Uterus (tissue), 3 donors: ENCODE measurements at regions not wholly inside any gene's neighbourhood (a gene's known extent, or its start where the extent isn't known, plus 50 kb on each side); places are given as distances from the start of the nearest gene placed in this dataset.

Source experiments
- DNase-seq, 2 donors: peaks; one replicate each; pipeline ENCODE4 v3.0.0-alpha.2; 2019 to 2020
- H3K27ac ChIP-seq, 2 donors: fragments of 200-600 bp; sonication (generic); 1 replicate in 1 of 2; 2 replicates in 1 of 2; pipeline ENCODE4 v1.5.1; 2016 to 2018
- H3K27me3 ChIP-seq, 2 donors: fragments of 200-600 bp; sonication (generic); one replicate each; pipeline ENCODE4 v1.5.1; 2018 to 2019; ENCODE audit warnings: control low read depth in 1 of 2
- H3K36me3 ChIP-seq, 2 donors: fragments of 200-600 bp; sonication (generic); one replicate each; pipeline ENCODE4 v1.5.1; 2019; ENCODE audit warnings: control low read depth in 1 of 2
- H3K4me1 ChIP-seq, 2 donors: fragments of 200-600 bp; sonication (generic); one replicate each; pipeline ENCODE4 v1.5.1; 2018 to 2019; ENCODE audit warnings: control low read depth in 1 of 2
- H3K4me3 ChIP-seq, 2 donors: fragments of 200-600 bp; sonication (generic); 1 replicate in 1 of 2; 2 replicates in 1 of 2; pipeline ENCODE4 v1.5.1; 2018 to 2019; ENCODE audit warnings: mild to moderate bottlenecking in 1 of 2
- H3K9me3 ChIP-seq, 2 donors: fragments of 200-600 bp; sonication (generic); one replicate each; pipeline ENCODE4 v1.5.1; 2019; ENCODE audit warnings: control low read depth in 1 of 2
- POLR2A ChIP-seq, 2 donors: fragments of 450-650 bp; IDR thresholded peaks; one replicate each; pipeline ENCODE4 v1.6.1; 2016; ENCODE audit warnings: antibody characterized with exemption in 2 of 2, mild to moderate bottlenecking in 1 of 2, moderate library complexity in 1 of 2
- intact Hi-C: fragments of 100-400 bp; cut with DNase I; formaldehyde crosslinking; loops from one replicate; pipeline ENCODE4 v1.15.1; 2023; ENCODE audit warnings: low total_unique reads
- TF ChIP-seq, protein P1 (sequence below), 4 experiments: fragments of 200-600 bp in 2 of 4; fragments of 450-650 bp in 2 of 4; sonication (generic) in 2 of 4; IDR thresholded peaks; one replicate each; pipeline ENCODE4 v1.5.1; 2016 to 2019; ENCODE audit warnings: antibody characterized with exemption in 4 of 4, mild to moderate bottlenecking in 2 of 4, moderate library complexity in 1 of 4
- donor health status: DM: yes; HTN: yes; CAD: no.

DNA sequence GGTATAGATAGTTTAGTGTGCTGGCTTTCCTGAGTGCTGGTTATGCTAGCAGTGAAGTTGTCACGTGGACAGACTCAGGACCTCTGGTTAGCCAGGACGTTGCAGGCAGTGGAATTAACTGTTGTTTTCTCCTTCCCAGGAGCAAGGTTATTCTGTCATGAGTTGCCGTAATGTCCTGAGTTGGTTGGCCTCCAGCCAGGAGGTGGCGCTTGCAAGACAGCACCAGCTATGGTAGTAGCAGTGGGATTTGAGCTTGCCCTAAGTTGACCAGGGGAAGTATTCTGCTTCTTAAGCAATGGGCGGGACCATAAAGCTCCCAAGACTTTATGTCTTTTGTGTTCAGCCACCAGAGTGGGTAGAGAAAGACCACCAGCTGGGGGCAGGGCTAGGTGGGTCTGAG, 240.7 kb upstream of the DNAJC19 start:
- intact Hi-C loops: no loop called here
- Histone ChIP-seq H3K4me1 (no peaks in the 10 kb centered on the region), H3K4me3 (no peak overlapping the region), H3K36me3 (no peaks in the 10 kb centered on the region), H3K9me3 (no peaks in the 10 kb centered on the region), H3K27me3 (no peaks in the 10 kb centered on the region), H3K27ac (no peak overlapping the region)
- no peak for DNase-seq
- no peak for TF ChIP-seq POLR2A (IDR thresholded peaks at IDR 0.05)
- TF ChIP-seq, protein P1, sequence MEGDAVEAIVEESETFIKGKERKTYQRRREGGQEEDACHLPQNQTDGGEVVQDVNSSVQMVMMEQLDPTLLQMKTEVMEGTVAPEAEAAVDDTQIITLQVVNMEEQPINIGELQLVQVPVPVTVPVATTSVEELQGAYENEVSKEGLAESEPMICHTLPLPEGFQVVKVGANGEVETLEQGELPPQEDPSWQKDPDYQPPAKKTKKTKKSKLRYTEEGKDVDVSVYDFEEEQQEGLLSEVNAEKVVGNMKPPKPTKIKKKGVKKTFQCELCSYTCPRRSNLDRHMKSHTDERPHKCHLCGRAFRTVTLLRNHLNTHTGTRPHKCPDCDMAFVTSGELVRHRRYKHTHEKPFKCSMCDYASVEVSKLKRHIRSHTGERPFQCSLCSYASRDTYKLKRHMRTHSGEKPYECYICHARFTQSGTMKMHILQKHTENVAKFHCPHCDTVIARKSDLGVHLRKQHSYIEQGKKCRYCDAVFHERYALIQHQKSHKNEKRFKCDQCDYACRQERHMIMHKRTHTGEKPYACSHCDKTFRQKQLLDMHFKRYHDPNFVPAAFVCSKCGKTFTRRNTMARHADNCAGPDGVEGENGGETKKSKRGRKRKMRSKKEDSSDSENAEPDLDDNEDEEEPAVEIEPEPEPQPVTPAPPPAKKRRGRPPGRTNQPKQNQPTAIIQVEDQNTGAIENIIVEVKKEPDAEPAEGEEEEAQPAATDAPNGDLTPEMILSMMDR (IDR thresholded peaks at IDR 0.05): no peak

DNA sequence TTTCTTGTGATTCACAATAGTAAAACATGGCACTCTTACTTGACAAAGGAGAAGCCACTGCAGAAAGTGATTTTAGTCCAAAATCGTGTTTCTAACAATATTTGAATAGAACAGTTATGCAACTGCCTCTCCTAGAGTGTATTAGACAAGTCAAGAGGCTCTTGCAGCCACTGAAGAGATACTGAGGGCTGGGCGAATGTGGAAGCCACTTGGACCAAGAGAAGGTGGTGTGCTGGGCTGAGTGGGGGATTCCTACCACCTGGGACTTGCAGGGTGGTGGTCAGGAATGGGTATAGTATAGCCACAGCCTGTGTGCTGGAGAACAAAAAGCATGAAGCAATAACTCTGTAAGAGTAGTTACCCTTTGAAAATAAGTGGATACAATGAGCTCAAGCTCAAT, 223.8 kb upstream of the DNAJC19 start:
- intact Hi-C loops: no loop called here
- no peaks in the 10 kb centered on the region for H3K4me1 ChIP-seq
- DNase-seq: no peak
- H3K36me3 ChIP-seq: no peaks in the 10 kb centered on the region
- no peak overlapping the region for H3K4me3 ChIP-seq
- H3K27ac ChIP-seq: no peak overlapping the region
- TF ChIP-seq POLR2A (IDR thresholded peaks at IDR 0.05): no peak
- TF ChIP-seq, protein P1 (IDR thresholded peaks at IDR 0.05): no peak
- H3K9me3 ChIP-seq: no peaks in the 10 kb centered on the region
- no peaks in the 10 kb centered on the region for H3K27me3 ChIP-seq

DNA sequence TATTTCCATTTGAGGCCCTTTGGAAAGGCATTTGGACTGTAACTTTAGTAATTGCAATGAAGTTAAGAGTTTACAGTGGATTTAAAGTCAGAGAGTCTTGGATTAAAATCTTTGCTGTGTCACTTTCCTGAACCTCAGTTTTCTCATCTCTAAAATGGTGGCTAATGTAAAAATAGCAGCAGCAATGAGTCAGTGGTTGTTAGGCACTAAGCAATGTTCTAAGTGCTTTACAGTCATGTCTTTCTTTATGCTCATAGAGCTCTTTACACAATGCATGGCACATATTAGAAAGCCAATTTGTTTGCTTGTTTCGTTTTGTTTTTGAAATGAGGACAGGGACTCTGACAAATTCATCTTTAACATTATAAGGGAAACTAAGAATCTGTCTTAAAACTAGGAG, 222.7 kb upstream of the DNAJC19 start:
- no peak overlapping the region for H3K27ac ChIP-seq
- DNase-seq: no peak
- no peak overlapping the region for H3K4me3 ChIP-seq
- no peaks in the 10 kb centered on the region for H3K4me1 ChIP-seq
- no peaks in the 10 kb centered on the region for H3K9me3 ChIP-seq
- no peaks in the 10 kb centered on the region for H3K27me3 ChIP-seq
- TF ChIP-seq, protein P1 (IDR thresholded peaks at IDR 0.05): no peak
- TF ChIP-seq POLR2A (IDR thresholded peaks at IDR 0.05): no peak
- intact Hi-C loops: no loop called here
- H3K36me3 ChIP-seq: no peaks in the 10 kb centered on the region

DNA sequence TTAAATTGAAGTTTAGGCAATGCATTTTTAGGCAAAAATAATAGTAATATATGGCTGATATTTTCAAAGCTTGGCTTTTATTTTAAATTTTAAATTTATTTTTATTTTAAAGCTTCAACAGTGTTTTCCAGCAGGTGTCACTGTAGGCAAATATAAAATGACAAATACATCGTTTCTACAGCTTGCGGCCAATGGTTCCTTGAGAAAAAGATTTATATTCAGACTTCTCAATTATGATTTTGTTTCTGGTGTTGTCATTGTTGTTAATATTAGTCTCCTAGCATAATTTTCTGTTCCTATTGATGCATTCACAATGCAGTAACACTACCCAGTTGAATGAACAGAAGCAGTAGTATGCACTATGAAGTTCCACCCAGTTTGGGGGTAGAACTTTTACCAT, 220.7 kb upstream of the DNAJC19 start:
- no peak overlapping the region for H3K27ac ChIP-seq
- H3K27me3 ChIP-seq: no peaks in the 10 kb centered on the region
- intact Hi-C loops: no loop called here
- DNase-seq: no peak
- H3K4me1 ChIP-seq: no peaks in the 10 kb centered on the region
- TF ChIP-seq, protein P1 (IDR thresholded peaks at IDR 0.05): peak in 1 of 4 experiments; percentile 13
- TF ChIP-seq POLR2A (IDR thresholded peaks at IDR 0.05): no peak
- H3K4me3 ChIP-seq: no peak overlapping the region
- H3K9me3 ChIP-seq: no peaks in the 10 kb centered on the region
- H3K36me3 ChIP-seq: no peaks in the 10 kb centered on the region

DNA sequence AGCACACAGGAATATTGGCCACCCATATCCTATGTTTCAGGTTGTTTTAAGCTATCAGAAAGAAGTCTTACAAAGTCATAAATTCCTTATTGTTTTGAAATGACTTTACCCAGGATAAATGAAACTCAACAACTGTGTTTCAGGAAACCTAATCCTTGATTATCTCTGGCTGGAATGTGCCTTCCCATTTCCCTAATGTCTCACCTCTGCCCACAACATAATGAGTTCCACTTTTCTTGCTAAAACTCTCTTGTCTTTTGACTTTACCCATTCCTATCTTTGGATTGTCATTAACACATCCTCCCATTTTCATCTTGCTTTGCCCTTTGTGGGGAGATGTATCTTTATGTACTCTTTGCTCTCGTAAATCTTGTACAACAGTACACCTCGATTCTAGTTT, 200.0 kb upstream of the DNAJC19 start:
- Histone ChIP-seq H3K27ac (no peak overlapping the region), H3K4me1 (no peaks in the 10 kb centered on the region), H3K4me3 (no peak overlapping the region), H3K36me3 (no peaks in the 10 kb centered on the region), H3K27me3 (no peaks in the 10 kb centered on the region), H3K9me3 (no peaks in the 10 kb centered on the region)
- intact Hi-C loops: no loop called here
- no peak for DNase-seq
- no peak for TF ChIP-seq POLR2A (IDR thresholded peaks at IDR 0.05)
- TF ChIP-seq, protein P1 (IDR thresholded peaks at IDR 0.05): no peak
